ENCODE measurements at regions not wholly inside any gene's neighbourhood (a gene's known extent, or its start where the extent isn't known, plus 50 kb on each side); places are given as distances from the start of the nearest gene placed in this dataset.

DNA sequence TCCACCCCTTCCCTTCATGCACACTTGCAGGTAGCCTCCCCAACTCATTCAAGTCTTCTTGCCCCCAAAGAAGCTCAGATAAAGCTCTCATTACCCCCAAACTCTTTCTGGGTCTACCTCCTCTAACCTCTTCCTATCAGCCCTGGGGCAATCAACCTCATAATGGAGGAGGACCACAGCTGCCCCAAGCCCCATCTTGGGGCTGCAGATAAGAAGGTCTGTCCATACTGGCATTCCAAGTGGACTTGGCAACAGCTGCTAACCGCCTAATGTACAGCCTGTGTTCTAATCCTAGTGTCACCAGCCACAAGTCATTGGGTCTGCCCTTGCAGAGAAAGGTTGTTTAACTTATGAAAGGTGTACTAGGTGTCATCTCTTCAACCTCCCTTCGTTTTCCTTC, 107.4 kb upstream of the ADGRF1 start:
- ATAC-seq, result no peak
- TF ChIP-seq, protein P1, sequence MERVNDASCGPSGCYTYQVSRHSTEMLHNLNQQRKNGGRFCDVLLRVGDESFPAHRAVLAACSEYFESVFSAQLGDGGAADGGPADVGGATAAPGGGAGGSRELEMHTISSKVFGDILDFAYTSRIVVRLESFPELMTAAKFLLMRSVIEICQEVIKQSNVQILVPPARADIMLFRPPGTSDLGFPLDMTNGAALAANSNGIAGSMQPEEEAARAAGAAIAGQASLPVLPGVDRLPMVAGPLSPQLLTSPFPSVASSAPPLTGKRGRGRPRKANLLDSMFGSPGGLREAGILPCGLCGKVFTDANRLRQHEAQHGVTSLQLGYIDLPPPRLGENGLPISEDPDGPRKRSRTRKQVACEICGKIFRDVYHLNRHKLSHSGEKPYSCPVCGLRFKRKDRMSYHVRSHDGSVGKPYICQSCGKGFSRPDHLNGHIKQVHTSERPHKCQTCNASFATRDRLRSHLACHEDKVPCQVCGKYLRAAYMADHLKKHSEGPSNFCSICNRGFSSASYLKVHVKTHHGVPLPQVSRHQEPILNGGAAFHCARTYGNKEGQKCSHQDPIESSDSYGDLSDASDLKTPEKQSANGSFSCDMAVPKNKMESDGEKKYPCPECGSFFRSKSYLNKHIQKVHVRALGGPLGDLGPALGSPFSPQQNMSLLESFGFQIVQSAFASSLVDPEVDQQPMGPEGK (CRISPR knock-in tag; IDR thresholded peaks at IDR 0.05; ENCODE audit: borderline replicate concordance), result no peak
- TF ChIP-seq TSHZ2 (CRISPR knock-in tag; IDR thresholded peaks at IDR 0.05), result no peak
- no peak for TF ChIP-seq CREB5 (CRISPR knock-in tag; IDR thresholded peaks at IDR 0.05; ENCODE audit: low read depth)
- TF ChIP-seq TOX (CRISPR knock-in tag; IDR thresholded peaks at IDR 0.05; ENCODE audit: borderline replicate concordance), result no peak
- no peak for TF ChIP-seq TCF4 (CRISPR knock-in tag; IDR thresholded peaks at IDR 0.05; ENCODE audit: borderline replicate concordance)

DNA sequence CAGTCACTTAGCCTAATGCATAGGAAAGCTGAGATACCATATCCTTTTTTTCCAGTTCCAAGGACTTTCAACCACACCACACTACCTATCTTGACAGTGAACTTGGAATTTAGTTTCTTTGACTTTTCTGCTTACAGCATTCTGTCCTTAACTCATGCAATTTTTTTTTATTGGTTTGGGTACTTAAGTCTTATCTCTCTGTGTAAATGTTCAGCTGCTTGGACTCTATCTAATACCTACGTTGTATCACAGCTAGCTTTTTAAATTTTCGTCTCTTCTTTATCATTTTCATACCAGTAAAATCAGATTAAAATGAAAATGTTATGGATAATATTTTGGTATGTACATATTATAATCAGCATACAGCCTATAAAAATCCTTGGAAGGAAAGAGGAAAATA, 106.9 kb upstream of the ADGRF1 start:
- TF ChIP-seq ZNF8 (CRISPR knock-in tag; IDR thresholded peaks at IDR 0.05), result no peak
- no peak for TF ChIP-seq ZFP30 (CRISPR knock-in tag; IDR thresholded peaks at IDR 0.05)
- TF ChIP-seq BACH2 (CRISPR knock-in tag; IDR thresholded peaks at IDR 0.05; ENCODE audit: borderline replicate concordance), result no peak
- TF ChIP-seq PPARA (CRISPR knock-in tag; IDR thresholded peaks at IDR 0.05; ENCODE audit: borderline replicate concordance), result no peak
- no peak for TF ChIP-seq TOX (CRISPR knock-in tag; IDR thresholded peaks at IDR 0.05; ENCODE audit: borderline replicate concordance)
- no peak for TF ChIP-seq SNAI2 (CRISPR knock-in tag; IDR thresholded peaks at IDR 0.05)
- no peak for TF ChIP-seq ESRRG (CRISPR knock-in tag; IDR thresholded peaks at IDR 0.05)
- no peak for ATAC-seq

DNA sequence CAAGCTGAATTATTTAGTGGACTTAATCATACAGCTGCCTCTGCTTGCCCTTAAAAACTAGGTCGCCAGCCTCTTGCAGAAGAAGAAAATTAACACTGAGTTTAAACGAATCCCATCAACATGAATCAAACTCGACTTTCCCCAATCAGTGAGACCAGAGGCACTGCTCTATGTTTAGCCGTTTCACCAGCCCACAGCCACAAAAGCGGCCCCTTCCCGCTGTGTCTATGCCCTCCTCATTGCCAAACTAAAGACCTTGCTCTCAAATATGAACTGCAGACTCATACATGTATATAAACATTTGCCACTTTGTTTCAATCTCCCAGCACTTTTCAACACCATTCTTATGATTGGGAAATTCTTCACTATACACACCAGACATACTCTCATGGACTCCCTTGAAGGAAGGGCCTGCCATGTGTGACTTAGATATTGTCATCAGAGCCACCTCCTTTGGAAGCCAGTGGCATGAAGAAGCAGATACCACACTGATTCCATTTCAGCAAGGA, 105.8 kb upstream of the ADGRF1 start:
- no peak for ATAC-seq
- TF ChIP-seq ZC3H10 (CRISPR knock-in tag; IDR thresholded peaks at IDR 0.05) (no peak), GLIS3 (CRISPR knock-in tag; IDR thresholded peaks at IDR 0.05) (no peak), OSR1 (CRISPR knock-in tag; IDR thresholded peaks at IDR 0.05) (no peak), ZFP30 (CRISPR knock-in tag; IDR thresholded peaks at IDR 0.05) (no peak), TCF4 (CRISPR knock-in tag; IDR thresholded peaks at IDR 0.05; ENCODE audit: borderline replicate concordance) (no peak), ARNTL (CRISPR knock-in tag; IDR thresholded peaks at IDR 0.05; ENCODE audit: borderline replicate concordance, low read depth) (no peak), TSHZ2 (CRISPR knock-in tag; IDR thresholded peaks at IDR 0.05) (no peak), CSDC2 (CRISPR knock-in tag; IDR thresholded peaks at IDR 0.05) (no peak), SNAI2 (CRISPR knock-in tag; IDR thresholded peaks at IDR 0.05) (no peak), PPARA (CRISPR knock-in tag; IDR thresholded peaks at IDR 0.05; ENCODE audit: borderline replicate concordance) (no peak), ISL1 (CRISPR knock-in tag; IDR thresholded peaks at IDR 0.05) (no peak), CREB5 (CRISPR knock-in tag; IDR thresholded peaks at IDR 0.05; ENCODE audit: low read depth) (no peak), TOX (CRISPR knock-in tag; IDR thresholded peaks at IDR 0.05; ENCODE audit: borderline replicate concordance) (no peak), ZFP3 (CRISPR knock-in tag; IDR thresholded peaks at IDR 0.05) (no peak)
- TF ChIP-seq, protein P2, sequence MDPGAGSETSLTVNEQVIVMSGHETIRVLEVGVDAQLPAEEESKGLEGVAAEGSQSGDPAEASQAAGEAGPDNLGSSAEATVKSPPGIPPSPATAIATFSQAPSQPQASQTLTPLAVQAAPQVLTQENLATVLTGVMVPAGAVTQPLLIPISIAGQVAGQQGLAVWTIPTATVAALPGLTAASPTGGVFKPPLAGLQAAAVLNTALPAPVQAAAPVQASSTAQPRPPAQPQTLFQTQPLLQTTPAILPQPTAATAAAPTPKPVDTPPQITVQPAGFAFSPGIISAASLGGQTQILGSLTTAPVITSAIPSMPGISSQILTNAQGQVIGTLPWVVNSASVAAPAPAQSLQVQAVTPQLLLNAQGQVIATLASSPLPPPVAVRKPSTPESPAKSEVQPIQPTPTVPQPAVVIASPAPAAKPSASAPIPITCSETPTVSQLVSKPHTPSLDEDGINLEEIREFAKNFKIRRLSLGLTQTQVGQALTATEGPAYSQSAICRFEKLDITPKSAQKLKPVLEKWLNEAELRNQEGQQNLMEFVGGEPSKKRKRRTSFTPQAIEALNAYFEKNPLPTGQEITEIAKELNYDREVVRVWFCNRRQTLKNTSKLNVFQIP (CRISPR knock-in tag; IDR thresholded peaks at IDR 0.05; ENCODE audit: borderline replicate concordance, low read depth), result no peak

Measured in SK-N-SH treated with all-trans-retinoic acid at 6 μM for 48 hours (cell line).